Skeletal muscle satellite cell (primary cell): ENCODE measurements at regions not wholly inside any gene's neighbourhood (a gene's known extent, or its start where the extent isn't known, plus 50 kb on each side); places are given as distances from the start of the nearest gene placed in this dataset.

ENCODE experiments used
- H3K27me3 ChIP-seq: 2 replicates; pipeline ENCODE4 v1.7.0; 2013; ENCODE audit warnings: low read length; ENCODE audit not compliant: control insufficient read depth, insufficient read depth
- H3K36me3 ChIP-seq: 2 replicates; pipeline ENCODE4 v1.7.0; 2013; ENCODE audit warnings: mild to moderate bottlenecking, control low read depth, low read length; ENCODE audit not compliant: insufficient read depth
- H3K4me1 ChIP-seq: 2 replicates; pipeline ENCODE4 v1.7.0; 2013; ENCODE audit warnings: low read length; ENCODE audit not compliant: control insufficient read depth, insufficient read depth
- H3K4me2 ChIP-seq: 2 replicates; pipeline ENCODE4 v1.7.0; 2013; ENCODE audit warnings: mild to moderate bottlenecking, low read length
- H3K4me3 ChIP-seq: 2 replicates; pipeline ENCODE4 v1.7.0; 2013; ENCODE audit warnings: low read length
- H3K9ac ChIP-seq: 2 replicates; pipeline ENCODE4 v1.7.0; 2013; ENCODE audit warnings: mild to moderate bottlenecking, low read depth, low read length, moderate library complexity
- H3K9me3 ChIP-seq: replicated peaks from 2 replicates; pipeline ENCODE4 v1.7.0; 2013; ENCODE audit warnings: mild to moderate bottlenecking, control low read depth, low read length

GRCh38 chr11:134736251-134736947 is 324.4 kb upstream of the B3GAT1 start:
- no peaks in the 10 kb centered on the region for H3K36me3 ChIP-seq
- peaks cover 29% of the 10 kb centered on the region for H3K9me3 ChIP-seq
- H3K9ac ChIP-seq = no peak overlapping the region
- H3K4me1 ChIP-seq = no peaks in the 10 kb centered on the region
- H3K4me3 ChIP-seq = no peak overlapping the region
- no peak overlapping the region for H3K4me2 ChIP-seq
- no peaks in the 10 kb centered on the region for H3K27me3 ChIP-seq

DNA sequence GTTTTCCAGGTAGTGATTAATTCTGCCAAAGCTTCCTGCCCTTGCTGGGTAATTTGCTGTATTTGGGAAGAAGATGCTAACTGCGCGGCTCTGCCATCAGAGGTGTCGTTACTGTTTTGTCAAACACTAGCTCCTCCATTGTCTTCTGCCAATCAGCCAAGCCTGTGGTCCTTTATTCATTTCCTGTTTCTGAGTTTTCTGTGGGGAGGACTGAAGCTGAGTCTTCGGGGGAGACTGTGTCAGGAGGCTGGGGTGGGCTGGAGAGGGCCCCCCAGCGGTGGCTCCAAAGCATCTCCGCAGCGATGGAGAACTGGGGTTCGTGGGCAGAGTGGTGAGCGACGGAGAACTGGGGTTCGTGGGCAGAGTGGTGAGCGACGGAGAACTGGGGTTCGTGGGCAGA is 322.9 kb upstream of the B3GAT1 start:
- no peaks in the 10 kb centered on the region for H3K27me3 ChIP-seq
- H3K4me3 ChIP-seq = no peak overlapping the region
- H3K36me3 ChIP-seq = no peaks in the 10 kb centered on the region
- H3K4me2 ChIP-seq = no peak overlapping the region
- peaks cover 24% of the 10 kb centered on the region for H3K9me3 ChIP-seq
- no peaks in the 10 kb centered on the region for H3K4me1 ChIP-seq
- no peak overlapping the region for H3K9ac ChIP-seq

DNA sequence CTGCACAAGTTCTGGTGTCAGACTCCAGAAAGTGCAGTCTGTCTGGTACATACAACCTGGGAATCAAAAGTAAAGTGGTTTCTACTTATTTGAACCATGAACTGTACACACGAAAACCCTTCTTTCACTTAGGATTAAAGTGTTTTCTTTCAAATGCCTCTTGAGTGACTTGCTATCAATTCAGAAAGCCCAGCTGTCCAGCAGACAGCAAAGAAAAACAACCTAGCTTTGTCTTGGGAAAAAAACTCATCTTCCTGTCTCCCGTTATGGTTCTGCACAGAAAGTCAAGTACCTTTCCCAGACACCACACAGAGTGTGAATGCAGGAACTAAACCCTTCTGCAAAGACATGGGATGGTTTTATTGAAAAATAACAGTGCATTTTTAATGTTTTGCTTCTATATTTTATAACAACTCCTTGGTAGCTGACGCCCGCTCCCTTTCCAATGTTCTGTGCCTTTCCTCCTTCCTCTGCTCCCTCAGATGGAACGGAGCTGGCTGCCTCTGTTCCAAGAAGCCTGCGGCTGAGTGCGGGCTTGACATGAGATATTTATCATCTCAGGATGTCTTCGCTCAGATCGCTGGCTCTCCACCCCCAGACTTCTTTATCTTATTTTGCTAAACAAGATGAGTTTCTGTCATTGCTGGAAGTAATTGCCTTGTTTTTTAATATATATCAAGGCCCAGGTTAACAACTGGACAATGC is 322.3 kb upstream of the B3GAT1 start:
- Histone ChIP-seq H3K4me3 (no peak overlapping the region), H3K9me3 (peaks cover 30% of the 10 kb centered on the region), H3K27me3 (no peaks in the 10 kb centered on the region), H3K4me2 (no peak overlapping the region), H3K9ac (no peak overlapping the region), H3K36me3 (no peaks in the 10 kb centered on the region), H3K4me1 (no peaks in the 10 kb centered on the region)

GRCh38 chr11:134733646-134734045 is 321.6 kb upstream of the B3GAT1 start:
- Histone ChIP-seq H3K4me2 (no peak overlapping the region), H3K4me3 (no peak overlapping the region), H3K36me3 (no peaks in the 10 kb centered on the region), H3K9me3 (peaks cover 30% of the 10 kb centered on the region), H3K4me1 (no peaks in the 10 kb centered on the region), H3K27me3 (no peaks in the 10 kb centered on the region), H3K9ac (no peak overlapping the region)

DNA sequence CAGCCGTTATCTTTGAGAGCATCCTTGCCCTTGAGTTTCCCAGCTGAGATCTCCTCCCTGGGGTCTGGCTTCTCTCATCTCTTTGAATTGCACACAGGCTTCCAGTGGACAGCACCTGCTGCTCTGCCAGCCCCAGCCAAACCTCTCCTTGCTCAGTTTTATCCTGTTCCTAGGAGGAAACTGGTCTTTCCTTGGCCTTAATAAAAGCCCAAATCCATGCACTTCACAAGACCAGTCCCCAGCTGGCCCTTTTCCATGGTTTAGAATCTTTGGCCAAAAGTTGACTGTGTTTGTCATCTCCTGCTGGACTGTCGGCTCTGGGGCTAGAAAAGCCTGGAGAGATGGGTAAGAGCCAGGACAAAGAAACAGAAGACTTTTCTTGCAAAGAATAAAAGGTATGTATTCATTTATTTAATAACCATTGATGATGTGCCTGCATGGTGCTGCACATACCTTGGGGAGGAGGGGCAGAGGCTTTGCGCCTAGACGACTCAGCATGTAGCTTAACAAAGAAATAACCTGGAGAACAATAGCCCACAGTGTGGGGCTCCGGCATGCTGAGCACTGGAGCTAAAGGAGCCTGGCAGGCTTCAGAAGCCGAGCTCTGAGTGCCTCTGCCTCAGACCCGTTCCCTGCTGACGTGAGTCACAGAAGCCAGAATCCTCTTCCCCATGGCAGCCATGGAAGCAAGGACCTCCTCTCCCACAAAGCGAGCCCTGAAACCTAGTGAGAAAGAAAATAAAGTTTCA is 319.3 kb upstream of the B3GAT1 start:
- Histone ChIP-seq H3K4me3 (no peak overlapping the region), H3K4me1 (no peaks in the 10 kb centered on the region), H3K4me2 (no peak overlapping the region), H3K27me3 (no peaks in the 10 kb centered on the region), H3K9me3 (peaks cover 23% of the 10 kb centered on the region), H3K9ac (no peak overlapping the region), H3K36me3 (no peaks in the 10 kb centered on the region)

DNA sequence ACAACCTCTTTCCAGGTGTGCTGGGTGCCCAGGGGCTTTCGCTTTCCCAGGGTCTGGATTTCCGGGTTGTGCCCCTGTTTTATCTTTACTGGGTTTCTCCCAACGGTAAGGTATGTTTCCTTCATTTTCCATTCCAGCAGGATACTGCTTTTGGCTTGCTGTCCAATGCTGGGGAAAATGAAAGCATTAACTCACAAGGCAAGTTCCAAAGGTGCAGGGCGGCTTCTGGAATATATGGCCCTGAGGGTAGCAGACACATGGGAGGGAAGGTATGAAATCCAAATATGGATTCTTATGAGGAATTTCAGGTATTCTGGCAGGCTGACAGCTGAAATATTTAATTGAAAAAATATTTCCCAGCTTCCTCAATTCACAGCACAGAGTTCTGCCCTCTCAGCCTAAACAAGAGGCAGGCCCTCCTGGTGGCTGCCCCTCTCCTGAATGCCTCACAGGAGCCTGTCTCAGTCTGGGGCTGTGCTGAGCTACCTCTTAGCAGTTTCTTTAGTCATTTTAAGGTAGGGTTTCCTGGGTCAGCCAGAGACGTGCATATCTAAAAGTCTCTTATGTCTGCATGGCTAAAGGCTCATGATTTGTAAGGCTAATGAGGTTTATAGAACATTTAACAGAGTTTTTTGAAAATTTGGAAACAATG is 318.6 kb upstream of the B3GAT1 start:
- no peaks in the 10 kb centered on the region for H3K27me3 ChIP-seq
- no peak overlapping the region for H3K4me3 ChIP-seq
- no peak overlapping the region for H3K9ac ChIP-seq
- peaks cover 22% of the 10 kb centered on the region for H3K9me3 ChIP-seq
- no peak overlapping the region for H3K4me2 ChIP-seq
- H3K36me3 ChIP-seq = no peaks in the 10 kb centered on the region
- H3K4me1 ChIP-seq = no peaks in the 10 kb centered on the region

GRCh38 chr11:134730101-134730500 is 318.1 kb upstream of the B3GAT1 start:
- H3K4me3 ChIP-seq = no peak overlapping the region
- H3K27me3 ChIP-seq = no peaks in the 10 kb centered on the region
- H3K4me1 ChIP-seq = no peaks in the 10 kb centered on the region
- H3K9ac ChIP-seq = no peak overlapping the region
- H3K36me3 ChIP-seq = no peaks in the 10 kb centered on the region
- peaks cover 22% of the 10 kb centered on the region for H3K9me3 ChIP-seq
- no peak overlapping the region for H3K4me2 ChIP-seq

GRCh38 chr11:134728186-134728585 is 316.1 kb upstream of the B3GAT1 start:
- H3K9ac ChIP-seq = no peak overlapping the region

DNA sequence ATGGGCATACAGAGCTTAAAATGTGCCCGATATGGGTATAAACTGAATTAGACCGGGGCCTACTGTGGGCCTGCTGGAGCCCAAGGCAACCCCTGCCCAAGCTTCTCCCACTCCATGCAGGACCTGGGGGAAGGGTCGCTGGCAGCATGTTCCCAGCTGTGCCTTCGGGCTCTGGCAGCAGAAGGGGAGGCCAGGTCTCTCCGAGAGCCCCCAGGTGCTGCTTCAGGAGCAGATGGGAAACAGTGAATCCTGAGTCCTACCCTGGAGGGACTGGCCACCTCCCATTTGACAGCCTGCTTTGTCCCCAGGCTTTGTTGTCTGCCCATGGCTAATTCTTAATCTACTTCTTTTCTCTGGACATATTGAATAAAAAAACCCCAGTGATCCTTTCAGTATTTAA is 315.6 kb upstream of the B3GAT1 start:
- Histone ChIP-seq H3K4me3 (no peak overlapping the region), H3K9ac (no peak overlapping the region), H3K4me1 (no peaks in the 10 kb centered on the region), H3K36me3 (no peaks in the 10 kb centered on the region), H3K4me2 (no peak overlapping the region), H3K27me3 (no peaks in the 10 kb centered on the region), H3K9me3 (peaks cover 15% of the 10 kb centered on the region)

More at GRCh38 chr11:134728186-134728585, 316.1 kb upstream of the B3GAT1 start:
- peaks cover 16% of the 10 kb centered on the region for H3K9me3 ChIP-seq
- no peaks in the 10 kb centered on the region for H3K27me3 ChIP-seq
- H3K4me1 ChIP-seq = no peaks in the 10 kb centered on the region
- no peak overlapping the region for H3K4me3 ChIP-seq
- no peaks in the 10 kb centered on the region for H3K36me3 ChIP-seq
- no peak overlapping the region for H3K4me2 ChIP-seq

DNA sequence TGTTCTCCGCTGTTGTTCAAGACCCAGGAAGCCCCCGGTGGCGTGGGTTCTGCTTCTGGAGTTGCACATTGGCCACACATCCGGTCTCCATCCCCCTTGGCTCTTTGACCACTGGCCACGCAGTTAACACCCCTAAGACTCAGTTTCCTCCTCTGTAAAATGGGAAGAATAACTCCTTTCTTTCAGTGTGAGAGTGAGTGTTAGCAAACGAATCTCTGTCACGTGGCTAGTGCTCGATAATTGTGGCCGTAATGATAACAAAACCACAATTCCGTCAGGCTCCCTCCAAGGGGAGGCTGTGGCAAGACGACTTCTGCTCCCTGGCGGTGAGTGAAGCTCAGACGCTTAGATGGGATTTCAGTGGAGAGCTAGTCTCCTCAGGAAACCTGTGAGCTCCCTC is 315.2 kb upstream of the B3GAT1 start:
- Histone ChIP-seq H3K4me1 (no peaks in the 10 kb centered on the region), H3K4me2 (no peak overlapping the region), H3K36me3 (no peaks in the 10 kb centered on the region), H3K27me3 (no peaks in the 10 kb centered on the region), H3K4me3 (no peak overlapping the region), H3K9me3 (peaks cover 15% of the 10 kb centered on the region), H3K9ac (no peak overlapping the region)
